Neuronal stem cell (in vitro differentiated cells): ENCODE measurements at regions not wholly inside any gene's neighbourhood (a gene's known extent, or its start where the extent isn't known, plus 50 kb on each side); places are given as distances from the start of the nearest gene placed in this dataset.

Experiments
- DNase-seq: peaks from one replicate; pipeline ENCODE4 v3.0.0-alpha.2; 2013; ENCODE audit warnings: low spot score
- H2AFZ ChIP-seq: one replicate; pipeline ENCODE4 v1.6.1; 2013; ENCODE audit warnings: mild to moderate bottlenecking, low read length, inconsistent platforms
- H2AK5ac ChIP-seq: 2 replicates; pipeline ENCODE4 v1.6.1; 2013; ENCODE audit warnings: low read depth, mild to moderate bottlenecking, inconsistent platforms, low read length, moderate library complexity, mixed read lengths
- H2BK120ac ChIP-seq: 2 replicates; pipeline ENCODE4 v1.6.1; 2013; ENCODE audit warnings: low read depth, mild to moderate bottlenecking, inconsistent platforms, low read length, moderate library complexity, mixed read lengths
- H2BK12ac ChIP-seq: one replicate; pipeline ENCODE4 v1.6.1; 2013; ENCODE audit warnings: low read length, inconsistent platforms
- H2BK15ac ChIP-seq: 2 replicates; pipeline ENCODE4 v1.6.1; 2013; ENCODE audit warnings: mild to moderate bottlenecking, low read length, inconsistent platforms, mixed read lengths
- H2BK5ac ChIP-seq: one replicate; pipeline ENCODE4 v1.6.1; 2013; ENCODE audit warnings: inconsistent platforms, mild to moderate bottlenecking, low read length, moderate library complexity
- H3K14ac ChIP-seq: one replicate; pipeline ENCODE4 v1.6.1; 2013; ENCODE audit warnings: low read length, inconsistent platforms
- H3K18ac ChIP-seq: 2 replicates; pipeline ENCODE4 v1.6.1; 2013; ENCODE audit warnings: low read length, inconsistent platforms
- H3K23ac ChIP-seq: 2 replicates; pipeline ENCODE4 v1.6.1; 2013; ENCODE audit warnings: low read depth, mild to moderate bottlenecking, mixed read lengths, low read length, inconsistent platforms; ENCODE audit not compliant: poor library complexity
- H3K27ac ChIP-seq: replicated peaks from 3 replicates; pipeline ENCODE4 v1.5.1; 2013; ENCODE audit warnings: low read length, inconsistent platforms
- H3K27me3 ChIP-seq, 3 experiments: 2 replicates each; pipeline ENCODE4 v1.6.1; 2013; ENCODE audit warnings: low read length in 3 of 3, mild to moderate bottlenecking in 2 of 3, inconsistent platforms in 1 of 3, low read depth in 1 of 3, mixed read lengths in 1 of 3, moderate library complexity in 1 of 3; ENCODE audit not compliant: control insufficient read depth in 3 of 3, insufficient read depth in 3 of 3
- H3K36me3 ChIP-seq, 2 donors: replicated peaks in 1 of 2; 2 replicates each; pipeline ENCODE4 v1.6.1; 2013; ENCODE audit warnings: low read length in 2 of 2; ENCODE audit not compliant: control insufficient read depth in 2 of 2, insufficient read depth in 2 of 2
- H3K4ac ChIP-seq: 2 replicates; pipeline ENCODE4 v1.6.1; 2013; ENCODE audit warnings: inconsistent platforms, mild to moderate bottlenecking, low read length, moderate library complexity
- H3K4me1 ChIP-seq, 2 donors: 1 replicate in 1 of 2; 2 replicates in 1 of 2; pipeline ENCODE4 v1.6.1; 2013; ENCODE audit warnings: low read length in 2 of 2, low read depth in 1 of 2; ENCODE audit not compliant: control insufficient read depth in 2 of 2, insufficient read depth in 1 of 2
- H3K4me2 ChIP-seq: one replicate; pipeline ENCODE4 v1.6.1; 2013; ENCODE audit warnings: mild to moderate bottlenecking, low read length, inconsistent platforms; ENCODE audit not compliant: insufficient read depth, poor library complexity, severe bottlenecking
- H3K4me3 ChIP-seq, 2 donors: 2 replicates each; pipeline ENCODE4 v1.5.1; 2013; ENCODE audit warnings: low read length in 2 of 2, mild to moderate bottlenecking in 2 of 2, inconsistent platforms in 1 of 2, moderate library complexity in 1 of 2
- H3K79me1 ChIP-seq: one replicate; pipeline ENCODE4 v1.6.1; 2013; ENCODE audit warnings: low read depth, mild to moderate bottlenecking, inconsistent platforms, low read length, moderate library complexity
- H3K9ac ChIP-seq: one replicate; pipeline ENCODE4 v1.6.1; 2013; ENCODE audit warnings: mild to moderate bottlenecking, low read depth, low read length, inconsistent platforms; ENCODE audit not compliant: poor library complexity
- H3K9me3 ChIP-seq, 2 donors: replicated peaks in 1 of 2; 2 replicates each; pipeline versions ENCODE3 to v1.6.1; 2013; ENCODE audit warnings: low read length in 2 of 2, mild to moderate bottlenecking in 2 of 2, inconsistent platforms in 1 of 2, low read depth in 1 of 2, mixed read lengths in 1 of 2, moderate library complexity in 1 of 2; ENCODE audit not compliant: control insufficient read depth in 2 of 2, insufficient read depth in 1 of 2
- H4K8ac ChIP-seq: one replicate; pipeline ENCODE4 v1.6.1; 2013; ENCODE audit warnings: low read depth, mild to moderate bottlenecking, inconsistent platforms, low read length, moderate library complexity
- H4K91ac ChIP-seq: one replicate; pipeline ENCODE4 v1.6.1; 2013; ENCODE audit warnings: low read length, low read depth, mild to moderate bottlenecking, inconsistent platforms; ENCODE audit not compliant: poor library complexity
- WGBS, 2 donors: extraction: QIAGEN DNeasy Blood & Tissue Kit; methylation state at CpG; one replicate each; pipeline ENCODE4 v1.1.7; 2013; ENCODE audit warnings: missing lambda C conversion rate in 2 of 2, mixed read lengths in 1 of 2; ENCODE audit not compliant: insufficient read length in 2 of 2, insufficient replicate concordance in 1 of 2; ENCODE audit errors: extremely low coverage in 2 of 2; 5-methylcytosine and 5-hydroxymethylcytosine counted together

GRCh38 chr4:126986005-126986404, 646.8 kb upstream of the INTU start:
- DNase-seq, result no peak
- no peak overlapping the region for H2AK5ac ChIP-seq
- H4K8ac ChIP-seq, result no peak overlapping the region
- no peaks in the 10 kb centered on the region for H3K36me3 ChIP-seq
- no peak overlapping the region for H3K4me2 ChIP-seq
- no peak overlapping the region for H3K27ac ChIP-seq
- no peak overlapping the region for H2BK120ac ChIP-seq
- H3K14ac ChIP-seq, result no peak overlapping the region
- no peaks in the 10 kb centered on the region for H3K4me1 ChIP-seq
- H3K18ac ChIP-seq, result no peak overlapping the region
- no peak overlapping the region for H4K91ac ChIP-seq
- no peaks in the 10 kb centered on the region for H3K27me3 ChIP-seq
- no CpG with 5 or more reads among the region's 1 CpG for WGBS, 2 donors
- H2BK5ac ChIP-seq, result no peak overlapping the region
- H2BK12ac ChIP-seq, result no peak overlapping the region
- H3K9ac ChIP-seq, result no peak overlapping the region
- H3K23ac ChIP-seq, result no peak overlapping the region
- no peak overlapping the region for H2BK15ac ChIP-seq
- no peaks in the 10 kb centered on the region for H3K79me1 ChIP-seq
- H3K4me3 ChIP-seq, result no peak overlapping the region
- no peak overlapping the region for H3K4ac ChIP-seq
- no peak overlapping the region for H2AFZ ChIP-seq
- peaks cover 0 to 11% of the 10 kb centered on the region in 2 donors for H3K9me3 ChIP-seq

- Histone ChIP-seq H3K4ac (no peak overlapping the region), H3K36me3 (no peaks in the 10 kb centered on the region), H2BK5ac (no peak overlapping the region), H2BK120ac (no peak overlapping the region), H4K8ac (no peak overlapping the region), H3K9ac (no peak overlapping the region), H3K4me1 (no peaks in the 10 kb centered on the region), H3K23ac (no peak overlapping the region), H3K4me3 (no peak overlapping the region), H3K79me1 (no peaks in the 10 kb centered on the region), H3K14ac (no peak overlapping the region), H4K91ac (no peak overlapping the region), H2AK5ac (no peak overlapping the region), H2BK12ac (no peak overlapping the region), H2AFZ (no peak overlapping the region), H2BK15ac (no peak overlapping the region), H3K27ac (no peak overlapping the region), H3K9me3 (peaks cover 0 to 11% of the 10 kb centered on the region in 2 donors), H3K4me2 (no peak overlapping the region), H3K27me3 (no peaks in the 10 kb centered on the region), H3K18ac (no peak overlapping the region)
- no peak for DNase-seq
These were observed 645.9 kb upstream of the INTU start for GRCh38 chr4:126986828-126987227.

DNA sequence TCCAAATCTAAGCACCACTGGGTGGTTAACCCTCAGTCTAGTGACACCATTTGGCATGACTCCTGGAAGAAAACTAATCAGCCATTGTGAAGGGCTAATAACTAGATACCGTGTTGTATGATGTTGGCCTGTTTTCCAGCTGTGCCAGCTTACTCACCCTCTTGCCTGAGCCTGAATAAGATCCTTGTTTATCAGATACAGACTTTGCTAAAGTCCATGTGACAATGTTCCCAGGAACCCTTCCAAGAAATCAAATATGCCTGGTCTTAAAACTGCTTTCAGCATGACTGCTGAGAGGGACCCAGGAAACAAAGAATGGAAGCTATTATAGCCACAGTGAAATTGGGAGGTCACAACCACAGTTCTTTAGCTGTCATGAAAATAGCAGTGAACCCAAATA, 640.8 kb upstream of the INTU start:
- Histone ChIP-seq H3K14ac (no peak overlapping the region), H2BK12ac (no peak overlapping the region), H3K18ac (no peak overlapping the region), H2BK5ac (no peak overlapping the region), H3K9ac (no peak overlapping the region), H3K23ac (no peak overlapping the region), H4K8ac (no peak overlapping the region), H3K4me2 (no peak overlapping the region), H2BK120ac (no peak overlapping the region), H3K4ac (no peak overlapping the region), H3K79me1 (no peaks in the 10 kb centered on the region), H3K9me3 (peaks cover 0 to 3% of the 10 kb centered on the region in 2 donors), H3K27me3 (no peaks in the 10 kb centered on the region), H3K27ac (no peak overlapping the region), H4K91ac (no peak overlapping the region), H2BK15ac (no peak overlapping the region), H2AFZ (peak overlapping the region; percentile 66), H2AK5ac (no peak overlapping the region), H3K36me3 (no peaks in the 10 kb centered on the region), H3K4me1 (peaks cover 0 to 4% of the 10 kb centered on the region in 2 donors), H3K4me3 (no peak overlapping the region)
- WGBS, 2 donors, result no CpG with 5 or more reads among the region's 1 CpG
- DNase-seq, result no peak

- no peak for DNase-seq
- no peak overlapping the region for H3K14ac ChIP-seq
- H3K4me1 ChIP-seq, result peaks cover 0 to 4% of the 10 kb centered on the region in 2 donors
- no peak overlapping the region for H3K18ac ChIP-seq
- 100% methylated on average over 1 of the region's 1 CpG; no CpG with 5 or more reads in 1 of the 2 donors for WGBS, 2 donors
- no peak overlapping the region for H2BK120ac ChIP-seq
- no peak overlapping the region for H3K27ac ChIP-seq
- H2BK15ac ChIP-seq, result no peak overlapping the region
- no peak overlapping the region for H3K4me2 ChIP-seq
- no peak overlapping the region for H3K23ac ChIP-seq
- H2AFZ ChIP-seq, result no peak overlapping the region
- H3K4ac ChIP-seq, result no peak overlapping the region
- H3K36me3 ChIP-seq, result no peaks in the 10 kb centered on the region
- H4K8ac ChIP-seq, result no peak overlapping the region
- H3K27me3 ChIP-seq, result no peaks in the 10 kb centered on the region
- no peak overlapping the region for H2BK5ac ChIP-seq
- no peak overlapping the region for H4K91ac ChIP-seq
- H3K79me1 ChIP-seq, result no peaks in the 10 kb centered on the region
- H3K4me3 ChIP-seq, result no peak overlapping the region
- peaks cover 0 to 3% of the 10 kb centered on the region in 2 donors for H3K9me3 ChIP-seq
- H3K9ac ChIP-seq, result no peak overlapping the region
- H2AK5ac ChIP-seq, result no peak overlapping the region
- H2BK12ac ChIP-seq, result no peak overlapping the region
These were observed 639.8 kb upstream of the INTU start for GRCh38 chr4:126992910-126993309.
